Dedifferentiated amniotic fluid mesenchymal stem cell (primary cell): ENCODE measurements at regions not wholly inside any gene's neighbourhood (a gene's known extent, or its start where the extent isn't known, plus 50 kb on each side); places are given as distances from the start of the nearest gene placed in this dataset.

Experiments
- DNase-seq: peaks from one replicate; pipeline ENCODE4 v3.0.0-alpha.2; 2016; ENCODE audit errors: extremely low spot score

GRCh38 chr6:156379392-156380289 is 397.5 kb upstream of the ARID1B start:
- DNase-seq = no peak

GRCh38 chr6:156378853-156379252 is 398.3 kb upstream of the ARID1B start:
- DNase-seq = no peak

- no peak for DNase-seq
Measured at GRCh38 chr6:156376091-156376490, 401.1 kb upstream of the ARID1B start.

- DNase-seq = no peak
Measured at GRCh38 chr6:156359912-156360311, 417.3 kb upstream of the ARID1B start.

- DNase-seq = no peak
Measured at GRCh38 chr6:156352861-156353260, 424.3 kb upstream of the ARID1B start.

- no peak for DNase-seq
Measured at GRCh38 chr6:156351346-156351966, 425.7 kb upstream of the ARID1B start.

- DNase-seq = no peak
Measured at GRCh38 chr6:156350337-156350736, 426.8 kb upstream of the ARID1B start.

GRCh38 chr6:156348849-156349248 is 428.3 kb upstream of the ARID1B start:
- DNase-seq = no peak

GRCh38 chr6:156348424-156348823 is 428.8 kb upstream of the ARID1B start:
- no peak for DNase-seq

GRCh38 chr6:156347656-156348055 is 429.5 kb upstream of the ARID1B start:
- DNase-seq = no peak

GRCh38 chr6:156347246-156347645 is 429.9 kb upstream of the ARID1B start:
- no peak for DNase-seq

GRCh38 chr6:156345700-156346099 is 431.5 kb upstream of the ARID1B start:
- DNase-seq = no peak

- DNase-seq = no peak
Measured at GRCh38 chr6:156344491-156344890, 432.7 kb upstream of the ARID1B start.

- no peak for DNase-seq
Measured at GRCh38 chr6:156337801-156338200, 439.4 kb upstream of the ARID1B start.

GRCh38 chr6:156336733-156337132 is 440.4 kb upstream of the ARID1B start:
- DNase-seq = no peak

- no peak for DNase-seq
Measured at GRCh38 chr6:156336089-156336488, 441.1 kb upstream of the ARID1B start.

GRCh38 chr6:156334966-156335365 is 442.2 kb upstream of the ARID1B start:
- DNase-seq = no peak

GRCh38 chr6:156319707-156320106 is 457.5 kb upstream of the ARID1B start:
- no peak for DNase-seq

- DNase-seq = no peak
Measured at GRCh38 chr6:156316583-156317125, 460.5 kb upstream of the ARID1B start.

- DNase-seq = no peak
Measured at GRCh38 chr6:156315146-156315545, 462.0 kb upstream of the ARID1B start.

- no peak for DNase-seq
Measured at GRCh38 chr6:156313037-156313436, 464.1 kb upstream of the ARID1B start.

- no peak for DNase-seq
Measured at GRCh38 chr6:156311291-156311690, 465.9 kb upstream of the ARID1B start.

- no peak for DNase-seq
Measured at GRCh38 chr6:156310701-156311100, 466.5 kb upstream of the ARID1B start.
